Fibroblast of skin of left biceps (primary cell): ENCODE measurements at regions not wholly inside any gene's neighbourhood (a gene's known extent, or its start where the extent isn't known, plus 50 kb on each side); places are given as distances from the start of the nearest gene placed in this dataset.

Experiments used
- DNase-seq, 2 experiments: peaks; one replicate each; pipeline ENCODE4 v3.0.0-alpha.2; 2013; ENCODE audit warnings: low read depth in 2 of 2

DNA sequence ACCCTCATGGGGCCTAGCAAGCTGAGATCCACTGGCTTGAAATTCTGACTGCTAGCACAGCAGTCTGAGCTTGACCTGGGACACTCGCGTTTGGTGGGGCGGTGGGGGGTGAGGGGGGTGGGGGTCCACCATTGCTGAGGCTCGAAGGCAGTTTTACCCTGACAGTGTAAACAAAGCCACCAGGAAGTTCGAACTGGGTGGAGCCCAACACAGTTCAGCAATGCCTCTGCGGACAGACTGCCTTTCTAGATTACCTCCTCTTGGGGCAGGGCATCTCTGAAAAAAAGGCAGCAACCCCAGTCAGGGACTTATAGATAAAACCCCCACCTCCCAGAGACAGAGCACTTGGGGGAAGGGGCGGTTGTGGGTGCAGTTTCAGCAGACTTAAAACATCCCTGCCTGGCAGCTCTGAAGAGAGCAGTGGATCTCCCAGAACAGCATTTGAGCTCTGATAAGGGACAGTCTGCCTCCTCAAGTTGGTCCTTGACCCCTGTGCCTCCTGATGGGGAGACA is 149.7 kb upstream of the TANK start:
- DNase-seq = no peak

GRCh38 chr2:161017780-161018470 is 142.3 kb upstream of the TANK start:
- DNase-seq = no peak

DNA sequence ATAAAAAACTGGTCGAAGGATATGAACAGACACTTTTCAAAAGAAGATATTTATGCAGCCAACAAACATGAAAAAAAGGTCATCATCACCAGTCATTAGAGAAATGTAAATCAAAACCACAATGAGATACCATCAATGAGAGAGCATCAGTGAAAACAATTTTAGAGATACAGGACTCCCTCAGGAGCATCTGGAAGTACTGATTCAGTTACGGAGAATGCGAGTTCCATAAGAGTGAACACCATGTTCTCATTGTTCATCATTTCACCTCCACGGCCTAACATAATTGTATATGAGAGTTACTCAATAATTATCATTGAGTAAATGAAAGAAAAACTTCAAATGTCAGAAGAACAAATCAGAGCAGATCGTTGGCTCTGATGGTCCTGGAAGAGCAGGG is 140.9 kb upstream of the TANK start:
- DNase-seq = peak in 1 of 2 experiments; percentile 18

GRCh38 chr2:161020437-161020836 is 139.8 kb upstream of the TANK start:
- no peak for DNase-seq

DNA sequence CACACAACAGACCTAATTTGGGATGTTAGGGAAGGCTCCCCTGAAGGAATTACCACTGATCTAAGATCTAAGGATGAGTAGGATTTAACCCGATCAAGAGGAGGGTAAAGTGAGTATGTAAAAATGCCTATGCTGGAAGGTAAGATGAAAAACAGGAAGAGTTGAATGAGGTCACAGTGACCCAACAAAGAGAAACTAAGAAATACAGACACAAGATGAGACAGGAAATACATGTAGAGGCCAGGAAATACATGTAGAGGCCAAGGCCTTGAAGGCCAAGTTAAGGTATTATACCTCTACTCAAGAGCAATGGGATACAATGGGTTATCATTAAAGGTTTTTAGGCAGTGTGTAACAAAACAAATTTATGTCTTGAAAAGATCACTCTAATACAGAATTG is 131.6 kb upstream of the TANK start:
- DNase-seq = no peak

DNA sequence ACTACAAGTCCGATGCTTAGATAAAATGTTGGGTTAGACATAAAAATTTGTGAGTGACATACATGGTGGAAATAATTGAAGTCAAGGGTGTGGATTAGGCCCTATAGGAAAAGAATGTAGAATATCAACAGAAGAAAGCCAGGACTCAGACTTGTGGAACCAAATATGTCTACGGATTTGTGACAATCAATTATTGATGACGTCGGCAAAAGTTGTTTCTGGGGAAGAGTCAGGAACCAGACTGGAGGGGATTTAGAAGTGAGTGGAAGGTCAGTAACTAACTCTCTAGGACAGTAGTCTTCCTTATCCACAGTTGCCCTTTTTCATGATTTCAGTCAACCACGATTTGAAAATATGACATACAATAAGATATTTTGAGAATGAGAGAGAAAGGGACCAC is 130.9 kb upstream of the TANK start:
- no peak for DNase-seq

DNA sequence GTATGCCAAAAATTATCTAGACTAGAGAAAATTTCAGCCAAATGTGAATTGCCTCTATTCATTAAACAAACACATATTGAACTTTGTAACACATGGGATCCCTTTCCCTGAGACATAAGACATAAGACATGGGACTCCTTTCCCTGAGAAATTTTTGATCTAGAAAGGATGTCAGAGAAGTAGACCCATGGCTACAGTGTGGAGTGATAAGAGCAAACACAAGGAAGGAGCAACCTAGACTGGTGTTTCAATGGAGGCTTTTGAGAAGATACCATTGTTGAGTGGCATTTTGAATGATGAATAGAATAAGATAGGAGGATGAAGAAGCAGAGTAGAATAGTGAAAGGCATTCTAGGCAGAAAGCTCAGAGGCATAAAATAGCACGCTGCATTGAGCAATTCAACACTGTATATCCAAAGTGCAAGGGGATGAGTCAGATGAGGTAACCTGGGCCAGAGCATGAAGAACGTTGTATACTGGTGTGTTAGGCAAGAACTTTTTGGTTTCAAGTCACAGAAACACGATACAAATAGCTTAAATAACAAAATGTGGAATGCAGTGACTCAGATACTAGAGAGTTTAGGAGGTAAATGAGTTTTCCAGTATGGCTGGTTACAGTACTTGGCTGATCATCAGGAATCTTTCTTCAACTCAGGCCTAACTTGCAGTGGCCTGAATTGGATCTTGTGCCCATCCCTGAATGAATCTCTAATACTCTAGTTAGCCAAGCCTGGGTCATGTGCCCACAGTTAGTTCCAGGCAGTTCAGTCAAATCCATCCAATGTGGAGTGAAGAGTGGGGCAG is 129.8 kb upstream of the TANK start:
- peak; percentile 99 for DNase-seq

GRCh38 chr2:161031511-161031910 is 128.7 kb upstream of the TANK start:
- peak in 1 of 2 experiments; percentile 26 for DNase-seq

DNA sequence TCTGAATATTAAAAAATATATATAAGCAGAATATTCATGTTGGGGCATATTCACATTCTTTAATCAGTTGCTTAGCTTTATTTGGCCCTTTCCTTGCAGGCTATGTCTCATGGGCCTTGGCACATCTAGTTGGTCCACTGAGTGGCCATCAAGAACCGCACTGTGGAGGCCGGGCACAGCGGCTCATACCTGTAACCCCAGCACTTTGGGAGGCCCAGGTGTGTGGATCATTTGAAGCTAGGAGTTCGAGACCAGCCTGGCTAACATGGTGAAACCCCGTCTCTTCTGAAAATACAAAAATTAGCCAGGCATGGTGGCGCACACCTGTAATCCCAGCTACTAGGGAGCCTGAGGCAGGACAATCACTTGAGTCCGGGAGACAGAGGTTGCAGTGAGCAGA is 127.6 kb upstream of the TANK start:
- DNase-seq = no peak

- peak in 1 of 2 experiments; percentile 21 for DNase-seq
Observed at GRCh38 chr2:161033059-161033660, 127.1 kb upstream of the TANK start.

DNA sequence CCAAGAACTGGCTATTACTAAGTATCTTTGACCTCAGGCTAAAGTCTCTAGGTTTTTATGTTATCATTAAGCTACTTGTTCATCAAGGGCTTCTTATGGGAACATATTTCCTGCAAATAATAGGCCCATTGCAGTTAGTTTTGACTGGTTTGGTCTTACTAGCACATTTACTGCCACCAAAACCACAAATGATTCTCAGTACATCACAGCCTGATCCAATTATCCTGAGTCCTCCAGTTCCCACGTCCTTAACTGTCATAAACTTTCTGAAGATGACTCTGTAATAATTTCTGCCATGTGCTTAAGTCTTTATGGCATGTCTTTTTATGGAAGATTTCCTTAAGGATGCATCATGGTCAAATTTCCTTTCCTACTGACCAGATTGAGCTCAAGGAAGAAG is 123.3 kb upstream of the TANK start:
- no peak for DNase-seq

GRCh38 chr2:161039071-161039470 is 121.2 kb upstream of the TANK start:
- DNase-seq = no peak

DNA sequence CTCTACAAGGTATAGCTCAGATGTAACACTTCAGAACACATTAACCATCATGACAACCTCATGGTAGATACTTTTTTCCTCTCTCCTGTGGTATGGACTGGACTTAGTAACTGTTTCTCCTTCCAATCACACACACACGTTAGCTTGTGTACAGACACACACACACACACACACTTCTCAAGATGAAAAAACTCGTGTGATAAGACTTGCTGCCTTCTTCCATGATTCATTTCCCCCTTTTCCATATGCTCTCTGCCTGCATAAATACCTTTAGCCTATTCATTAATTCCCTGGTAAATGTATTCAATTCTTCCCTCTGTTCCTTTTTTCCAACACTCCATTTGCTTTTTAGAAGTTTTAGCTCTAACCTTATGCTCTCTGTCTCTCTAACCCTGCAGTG is 118.9 kb upstream of the TANK start:
- DNase-seq = no peak

- DNase-seq = no peak
Observed at GRCh38 chr2:161042990-161043625, 117.1 kb upstream of the TANK start.

GRCh38 chr2:161044095-161044865 is 115.9 kb upstream of the TANK start:
- no peak for DNase-seq

DNA sequence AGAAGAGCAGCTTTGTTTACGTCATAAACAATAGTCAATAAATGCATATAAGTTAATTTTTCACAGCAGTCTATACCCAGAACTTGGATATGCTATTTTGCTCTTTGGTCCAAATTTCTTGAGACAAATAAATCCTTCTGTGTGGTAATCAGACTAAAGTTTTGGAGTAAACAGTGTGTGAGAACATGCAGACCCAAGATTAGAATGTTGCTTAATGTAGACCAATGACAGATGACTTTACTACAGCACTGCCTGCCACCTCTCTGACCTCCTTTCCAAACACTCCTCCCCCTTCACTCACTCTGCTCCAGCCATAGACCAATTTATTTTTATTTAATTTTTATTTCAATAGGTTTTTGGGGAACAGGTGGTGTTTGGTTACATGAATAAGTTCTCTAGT is 115.3 kb upstream of the TANK start:
- no peak for DNase-seq

DNA sequence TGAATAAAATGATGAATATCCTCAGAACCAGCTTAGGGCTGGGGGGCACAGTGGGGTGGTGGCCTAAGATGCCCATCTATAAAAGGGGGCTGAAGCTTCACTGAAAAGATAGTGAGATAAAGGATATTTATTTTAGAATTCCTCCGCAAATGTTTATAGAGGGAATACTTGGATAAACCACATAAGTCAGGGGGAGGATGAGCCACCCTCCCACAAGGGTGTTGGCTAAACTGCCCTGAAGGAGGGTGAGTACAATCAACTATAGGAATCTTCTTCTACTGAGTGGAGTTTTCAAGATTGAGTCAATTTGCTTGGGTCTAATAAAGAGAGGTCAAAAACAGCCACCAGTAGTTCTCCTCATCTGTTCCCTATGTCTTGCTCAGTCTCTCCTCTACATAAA is 114.5 kb upstream of the TANK start:
- no peak for DNase-seq

DNA sequence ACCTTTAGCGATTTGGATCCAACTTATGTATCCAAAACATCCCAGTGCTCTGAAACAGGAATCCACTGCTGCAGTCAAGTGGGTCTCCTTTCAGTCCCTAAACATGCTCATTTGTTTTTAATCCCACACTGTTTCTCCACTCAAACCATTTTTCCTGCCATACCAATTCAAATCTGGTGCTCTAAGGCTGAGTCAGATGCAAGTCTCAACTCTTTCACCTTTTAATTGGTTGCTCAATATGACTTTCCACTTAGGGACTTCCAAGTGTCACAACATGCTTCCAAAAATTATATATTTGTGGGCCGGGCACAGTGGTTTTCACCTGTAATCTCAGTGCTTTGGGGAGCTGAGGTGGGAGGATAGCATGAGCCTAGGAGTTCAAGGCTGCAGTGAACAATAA is 113.4 kb upstream of the TANK start:
- DNase-seq = no peak

DNA sequence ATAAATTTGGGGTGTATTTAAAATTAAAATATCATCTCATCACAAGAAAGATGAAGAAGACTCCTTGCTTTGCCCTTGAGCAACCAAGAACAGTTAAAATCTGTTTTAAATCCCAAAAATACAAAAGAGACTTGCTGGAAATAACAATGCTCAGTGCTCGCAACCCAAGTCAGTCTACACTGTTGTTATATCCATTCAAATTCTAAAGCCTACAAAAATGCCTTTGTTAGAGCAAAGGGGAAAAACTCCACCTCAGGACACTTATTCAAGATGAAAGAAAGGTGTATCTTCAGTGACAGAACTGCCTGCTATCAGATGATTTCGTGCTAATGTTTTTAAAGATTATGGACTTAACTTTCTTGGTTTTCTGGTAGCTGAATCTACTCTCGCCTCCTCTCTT is 111.9 kb upstream of the TANK start:
- DNase-seq = no peak

DNA sequence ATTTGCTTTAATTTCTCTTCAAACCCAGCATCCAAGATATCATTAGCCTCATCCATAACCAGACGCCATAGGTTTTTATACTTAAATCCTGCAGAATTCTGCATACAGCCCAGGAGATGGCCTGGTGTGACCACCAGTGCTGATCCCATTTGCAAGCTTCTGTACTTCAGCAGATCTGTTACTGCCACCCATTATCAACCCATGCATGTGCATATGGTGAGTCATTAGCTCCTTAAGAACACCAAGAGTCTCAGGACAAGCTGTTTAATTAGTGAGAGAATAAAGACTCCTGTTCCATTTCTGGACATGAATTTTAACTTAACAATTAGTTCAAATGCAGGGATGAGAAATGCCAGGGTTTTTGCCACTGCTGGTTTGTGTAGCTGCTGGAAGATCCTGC is 110.7 kb upstream of the TANK start:
- DNase-seq = no peak

DNA sequence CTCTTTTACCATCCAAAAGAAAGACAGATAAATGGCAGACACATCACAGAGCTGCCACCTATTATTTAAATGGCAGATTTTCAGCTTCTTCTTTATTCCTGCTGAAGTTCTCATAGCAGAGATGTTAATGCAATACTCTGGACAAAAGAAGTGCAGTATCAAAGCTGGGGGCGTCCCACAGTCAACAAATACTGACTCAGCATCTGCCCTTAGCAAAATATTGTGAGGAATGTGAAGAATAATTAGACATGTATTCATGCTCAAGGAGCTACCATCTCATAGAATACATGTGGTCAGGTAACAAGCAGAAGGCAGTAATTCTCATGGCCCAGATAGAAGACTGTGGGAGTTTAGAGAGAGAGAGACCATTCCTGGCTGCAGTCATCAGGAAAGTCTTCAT is 108.0 kb upstream of the TANK start:
- no peak for DNase-seq

- DNase-seq = no peak
Observed at GRCh38 chr2:161055289-161055688, 104.9 kb upstream of the TANK start.
